HEK293T (cell line): ENCODE measurements at regions not wholly inside any gene's neighbourhood (a gene's known extent, or its start where the extent isn't known, plus 50 kb on each side); places are given as distances from the start of the nearest gene placed in this dataset.

Source experiments
- CTCF ChIA-PET: fragments of 350-600 bp; formaldehyde crosslinking; extraction: SDS; loops from one replicate; lab custom pipeline; 2021; ENCODE audit warnings: antibody characterized with exemption, inconsistent platforms; lab: Yijun Ruan, JAX
- POLR2A ChIA-PET: fragments of 350-600 bp; formaldehyde crosslinking; extraction: SDS; loops from one replicate; lab custom pipeline; 2020; ENCODE audit warnings: antibody characterized with exemption, inconsistent platforms; lab: Yijun Ruan, JAX
- DNase-seq: peaks from one replicate; pipeline ENCODE4 v3.0.0; 2012; ENCODE audit warnings: mixed read lengths; ENCODE audit errors: extremely low spot score
- ARNT ChIP-seq: fragments of 450-650 bp; IDR thresholded peaks from 2 replicates; pipeline ENCODE4 v1.6.1; 2017; ENCODE audit warnings: mild to moderate bottlenecking
- BHLHE40 ChIP-seq: fragments of 450-650 bp; IDR thresholded peaks from 2 replicates; pipeline ENCODE4 v1.6.1; 2016; ENCODE audit warnings: mild to moderate bottlenecking, moderate library complexity, borderline replicate concordance
- CTBP1 ChIP-seq: fragments of 450-650 bp; IDR thresholded peaks from 2 replicates; pipeline ENCODE4 v1.6.1; 2016; ENCODE audit warnings: borderline replicate concordance
- ELF4 ChIP-seq: fragments of 450-650 bp; IDR thresholded peaks from 2 replicates; pipeline ENCODE4 v1.6.1; 2017; ENCODE audit warnings: antibody characterized with exemption
- FOXA1 ChIP-seq: fragments of 450-650 bp; IDR thresholded peaks from 2 replicates; pipeline ENCODE4 v1.6.1; 2016; ENCODE audit warnings: mild to moderate bottlenecking
- FOXK2 ChIP-seq: fragments of 450-650 bp; IDR thresholded peaks from 2 replicates; pipeline ENCODE4 v1.6.1; 2016; ENCODE audit warnings: mild to moderate bottlenecking
- FOXM1 ChIP-seq: fragments of 450-650 bp; IDR thresholded peaks from 2 replicates; pipeline ENCODE4 v1.6.1; 2017; ENCODE audit warnings: mild to moderate bottlenecking, borderline replicate concordance
- HDGF ChIP-seq: fragments of 450-650 bp; IDR thresholded peaks from 2 replicates; pipeline ENCODE4 v1.6.1; 2017; ENCODE audit warnings: antibody characterized with exemption, borderline replicate concordance
- L3MBTL2 ChIP-seq: fragments of 450-650 bp; conservative IDR thresholded peaks from 2 replicates; pipeline ENCODE4 v1.6.1; 2016; ENCODE audit warnings: mild to moderate bottlenecking
- LEF1 ChIP-seq: fragments of 450-650 bp; IDR thresholded peaks from 2 replicates; pipeline ENCODE4 v1.6.1; 2017; ENCODE audit warnings: mild to moderate bottlenecking, borderline replicate concordance
- NFRKB ChIP-seq: fragments of 450-650 bp; IDR thresholded peaks from 2 replicates; pipeline ENCODE4 v1.6.1; 2016; ENCODE audit warnings: mild to moderate bottlenecking, moderate library complexity
- SP1 ChIP-seq: fragments of 450-650 bp; IDR thresholded peaks from 2 replicates; pipeline ENCODE4 v1.6.1; 2017
- SUZ12 ChIP-seq: fragments of 450-650 bp; IDR thresholded peaks from 2 replicates; pipeline ENCODE4 v1.6.1; 2016; ENCODE audit warnings: mild to moderate bottlenecking
- TARDBP ChIP-seq: fragments of 450-650 bp; IDR thresholded peaks from 2 replicates; pipeline ENCODE4 v1.6.1; 2016
- ZNF384 ChIP-seq: fragments of 450-650 bp; IDR thresholded peaks from 2 replicates; pipeline ENCODE4 v1.6.1; 2016
- TF ChIP-seq, protein P1 (sequence below): fragments of 450-650 bp; IDR thresholded peaks from 2 replicates; pipeline ENCODE4 v1.6.1; 2016

DNA sequence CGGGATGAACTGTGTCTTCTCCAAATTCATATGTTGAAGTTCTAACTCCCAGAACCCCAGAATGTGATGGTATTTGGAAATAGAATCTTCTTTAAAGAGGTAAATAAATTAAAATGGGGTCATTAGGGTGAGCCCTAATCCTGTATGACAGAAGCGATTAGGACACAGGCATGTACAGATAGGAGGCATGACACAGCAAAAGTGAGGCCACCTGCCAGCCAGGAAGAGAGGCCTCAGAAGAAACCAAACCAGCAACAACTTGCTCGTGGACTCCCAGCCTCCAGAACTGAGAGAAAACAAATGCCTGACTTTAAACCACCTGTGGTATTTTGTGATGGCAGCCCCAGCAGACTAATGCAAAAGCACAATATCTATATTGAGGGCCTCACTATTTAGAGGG is 214.3 kb downstream of the NEBL start:
- DNase-seq = no peak
- TF ChIP-seq FOXK2 (no peak), L3MBTL2 (no peak), SP1 (no peak), TARDBP (no peak), ELF4 (no peak), SUZ12 (no peak), NFRKB (no peak), FOXM1 (no peak), HDGF (no peak), CTBP1 (no peak), BHLHE40 (no peak), FOXA1 (no peak), ARNT (no peak)
- TF ChIP-seq, protein P1, sequence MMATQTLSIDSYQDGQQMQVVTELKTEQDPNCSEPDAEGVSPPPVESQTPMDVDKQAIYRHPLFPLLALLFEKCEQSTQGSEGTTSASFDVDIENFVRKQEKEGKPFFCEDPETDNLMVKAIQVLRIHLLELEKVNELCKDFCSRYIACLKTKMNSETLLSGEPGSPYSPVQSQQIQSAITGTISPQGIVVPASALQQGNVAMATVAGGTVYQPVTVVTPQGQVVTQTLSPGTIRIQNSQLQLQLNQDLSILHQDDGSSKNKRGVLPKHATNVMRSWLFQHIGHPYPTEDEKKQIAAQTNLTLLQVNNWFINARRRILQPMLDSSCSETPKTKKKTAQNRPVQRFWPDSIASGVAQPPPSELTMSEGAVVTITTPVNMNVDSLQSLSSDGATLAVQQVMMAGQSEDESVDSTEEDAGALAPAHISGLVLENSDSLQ = no peak
- POLR2A ChIA-PET = no interaction called here
- CTCF ChIA-PET = no interaction called here

- TF ChIP-seq NFRKB = no peak
- no peak for TF ChIP-seq BHLHE40
- no peak for TF ChIP-seq FOXK2
- no peak for TF ChIP-seq ZNF384
- TF ChIP-seq, protein P1 = no peak
- TF ChIP-seq L3MBTL2 = no peak
- no peak for TF ChIP-seq SUZ12
- ChIA-PET POLR2A (no interaction called here), CTCF (no interaction called here)
- no peak for DNase-seq
Observed at GRCh38 chr10:20677340-20677739, 219.8 kb downstream of the NEBL start.

DNA sequence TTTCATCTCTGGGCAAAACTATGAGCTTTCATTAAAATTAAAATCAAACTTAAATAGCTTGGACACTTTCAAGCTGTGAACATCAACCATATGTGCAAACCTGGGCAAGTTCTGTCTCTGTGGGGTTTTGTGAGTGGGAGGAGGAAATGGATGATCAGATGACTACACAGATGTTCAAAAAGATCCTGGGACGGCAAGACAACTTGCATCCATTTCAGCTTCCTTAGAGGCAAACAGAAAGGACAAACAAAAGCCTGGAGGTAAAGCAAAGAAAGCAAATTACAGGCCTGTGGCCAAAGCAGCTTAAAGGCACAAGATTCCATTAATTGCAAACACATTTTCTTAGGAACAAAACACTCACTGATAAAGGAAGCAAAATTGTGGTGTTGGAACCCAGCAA is 222.2 kb downstream of the NEBL start:
- ChIA-PET CTCF (no interaction called here), POLR2A (no interaction called here)
- DNase-seq = no peak
- TF ChIP-seq SUZ12 = no peak
- TF ChIP-seq ARNT = no peak
- no peak for TF ChIP-seq ELF4
- TF ChIP-seq TARDBP = no peak
- TF ChIP-seq ZNF384 = no peak
- TF ChIP-seq FOXA1 = no peak
- TF ChIP-seq, protein P1 = no peak
- no peak for TF ChIP-seq FOXK2
- TF ChIP-seq FOXM1 = no peak
- TF ChIP-seq BHLHE40 = no peak
- no peak for TF ChIP-seq NFRKB
- TF ChIP-seq SP1 = no peak
- TF ChIP-seq L3MBTL2 = no peak
- no peak for TF ChIP-seq CTBP1
- TF ChIP-seq LEF1 = no peak

GRCh38 chr10:20673175-20673574 is 223.9 kb downstream of the NEBL start:
- POLR2A ChIA-PET = no interaction called here
- TF ChIP-seq L3MBTL2 = no peak
- no peak for TF ChIP-seq FOXM1
- TF ChIP-seq SUZ12 = no peak
- TF ChIP-seq HDGF = no peak
- no peak for TF ChIP-seq ELF4
- no peak for TF ChIP-seq FOXA1
- TF ChIP-seq, protein P1 = no peak
- TF ChIP-seq ARNT = no peak
- no peak for TF ChIP-seq NFRKB
- no peak for TF ChIP-seq SP1
- no peak for TF ChIP-seq FOXK2
- TF ChIP-seq ZNF384 = no peak
- TF ChIP-seq CTBP1 = no peak
- no peak for TF ChIP-seq BHLHE40
- TF ChIP-seq LEF1 = no peak
- TF ChIP-seq TARDBP = no peak
- CTCF ChIA-PET = no interaction called here
- no peak for DNase-seq

GRCh38 chr10:20672741-20673140 is 224.4 kb downstream of the NEBL start:
- CTCF ChIA-PET = interaction anchor here (0.6 kb wide), 1 partner anchor 14 kb away, joined by 3 read pairs; no protein-coding TSS in a partner anchor
- POLR2A ChIA-PET = no interaction called here
- TF ChIP-seq, protein P1 = no peak
- TF ChIP-seq FOXM1 = no peak
- no peak for TF ChIP-seq CTBP1
- no peak for TF ChIP-seq SP1
- TF ChIP-seq ZNF384 = no peak
- TF ChIP-seq LEF1 = no peak
- no peak for TF ChIP-seq HDGF
- TF ChIP-seq BHLHE40 = no peak
- TF ChIP-seq TARDBP = no peak
- no peak for TF ChIP-seq NFRKB
- TF ChIP-seq L3MBTL2 = no peak
- no peak for TF ChIP-seq ARNT
- TF ChIP-seq FOXK2 = no peak
- no peak for TF ChIP-seq SUZ12
- TF ChIP-seq ELF4 = no peak
- DNase-seq = no peak
